ENCODE measurements at regions not wholly inside any gene's neighbourhood (a gene's known extent, or its start where the extent isn't known, plus 50 kb on each side); places are given as distances from the start of the nearest gene placed in this dataset.

DNA sequence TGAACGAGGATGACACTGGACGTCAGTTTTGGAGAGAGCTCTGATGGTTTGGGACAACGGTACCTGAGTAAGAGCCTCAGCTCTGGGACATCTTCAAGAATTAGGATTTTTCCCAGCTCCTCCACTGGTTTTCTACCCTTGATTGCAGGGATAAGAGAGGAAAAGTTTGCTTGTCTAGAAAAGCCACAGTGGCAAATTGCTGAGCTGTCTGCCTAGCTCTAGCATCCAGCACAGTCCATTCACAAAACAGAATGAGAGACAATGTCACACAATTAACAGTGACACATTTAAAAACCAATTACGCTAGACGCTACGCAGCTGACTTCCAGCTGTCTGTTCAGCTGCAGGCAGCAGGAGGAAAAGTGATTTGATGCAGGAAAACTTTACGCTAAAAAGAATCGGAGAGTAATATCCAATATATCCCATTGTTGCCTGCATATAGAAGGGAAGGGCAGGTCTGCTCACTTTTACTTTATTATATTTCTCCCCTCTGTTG, 168.1 kb upstream of the PRICKLE1 start:
- CTCF ChIA-PET, result no interaction called here
- DNase-seq (ENCODE audit: low read depth, low spot score) (no peak), FAIRE-seq (no peak)
- Histone ChIP-seq H3K36me3 (ENCODE audit: control insufficient read depth in 2 of 2, extremely low read depth in 1 of 2, insufficient read depth in 2 of 2, low read length in 2 of 2) (no peaks in the 10 kb centered on the region), H3K9me3 (replicated peaks; ENCODE audit: control insufficient read depth, insufficient read depth, low read length) (no peaks in the 10 kb centered on the region), H3K27ac (ENCODE audit: insufficient read depth, low read depth, low read length) (no peak overlapping the region), H3K4me3 (replicated peaks in 1 of 3; ENCODE audit: insufficient read depth in 1 of 3, low read depth in 1 of 3, low read length in 3 of 3) (no peak overlapping the region), H3K27me3 (ENCODE audit: control insufficient read depth in 2 of 2, insufficient read depth in 2 of 2, low read length in 2 of 2) (no peaks in the 10 kb centered on the region), H3K9me1 (replicated peaks; ENCODE audit: control insufficient read depth, extremely low read depth, insufficient read depth, low read length) (no peaks in the 10 kb centered on the region), H3K9ac (replicated peaks; ENCODE audit: extremely low read depth, insufficient read depth, low read length) (no peak overlapping the region), H3K79me2 (ENCODE audit: control insufficient read depth, insufficient read depth, low read length) (no peaks in the 10 kb centered on the region), H2AFZ (ENCODE audit: low read depth, low read length) (no peak overlapping the region), H4K20me1 (replicated peaks; ENCODE audit: control insufficient read depth, extremely low read depth, insufficient read depth, low read length) (no peaks in the 10 kb centered on the region), H3K4me2 (ENCODE audit: insufficient read depth, low read length) (no peak overlapping the region), H3K4me1 (ENCODE audit: control insufficient read depth, extremely low read depth, insufficient read depth, low read length) (no peaks in the 10 kb centered on the region)
- dilution Hi-C loops (cut with MboI; ENCODE audit: extremely low pct_ligation_motif_present, low sequenced_read_pairs) (no loop called here), intact Hi-C loops (cut with micrococcal nuclease) (no loop called here)
- POLR2A ChIA-PET, result no interaction called here
- BruUV-seq (replicated peaks), result no TSS peak
- TF ChIP-seq MYC (IDR thresholded peaks at IDR 0.05; ENCODE audit: low read depth, low read length) (no peak), POLR2AphosphoS5 (IDR thresholded peaks at IDR 0.05; ENCODE audit: insufficient read depth, low read depth, low read length) (no peak)
- TF ChIP-seq, protein P1, sequence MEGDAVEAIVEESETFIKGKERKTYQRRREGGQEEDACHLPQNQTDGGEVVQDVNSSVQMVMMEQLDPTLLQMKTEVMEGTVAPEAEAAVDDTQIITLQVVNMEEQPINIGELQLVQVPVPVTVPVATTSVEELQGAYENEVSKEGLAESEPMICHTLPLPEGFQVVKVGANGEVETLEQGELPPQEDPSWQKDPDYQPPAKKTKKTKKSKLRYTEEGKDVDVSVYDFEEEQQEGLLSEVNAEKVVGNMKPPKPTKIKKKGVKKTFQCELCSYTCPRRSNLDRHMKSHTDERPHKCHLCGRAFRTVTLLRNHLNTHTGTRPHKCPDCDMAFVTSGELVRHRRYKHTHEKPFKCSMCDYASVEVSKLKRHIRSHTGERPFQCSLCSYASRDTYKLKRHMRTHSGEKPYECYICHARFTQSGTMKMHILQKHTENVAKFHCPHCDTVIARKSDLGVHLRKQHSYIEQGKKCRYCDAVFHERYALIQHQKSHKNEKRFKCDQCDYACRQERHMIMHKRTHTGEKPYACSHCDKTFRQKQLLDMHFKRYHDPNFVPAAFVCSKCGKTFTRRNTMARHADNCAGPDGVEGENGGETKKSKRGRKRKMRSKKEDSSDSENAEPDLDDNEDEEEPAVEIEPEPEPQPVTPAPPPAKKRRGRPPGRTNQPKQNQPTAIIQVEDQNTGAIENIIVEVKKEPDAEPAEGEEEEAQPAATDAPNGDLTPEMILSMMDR (IDR thresholded peaks at IDR 0.05; ENCODE audit: extremely low read depth in 1 of 2, insufficient read depth in 1 of 2, low read depth in 1 of 2, low read length in 2 of 2), result no peak
- TF ChIP-seq, protein P2, sequence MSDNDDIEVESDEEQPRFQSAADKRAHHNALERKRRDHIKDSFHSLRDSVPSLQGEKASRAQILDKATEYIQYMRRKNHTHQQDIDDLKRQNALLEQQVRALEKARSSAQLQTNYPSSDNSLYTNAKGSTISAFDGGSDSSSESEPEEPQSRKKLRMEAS (IDR thresholded peaks at IDR 0.05; ENCODE audit: insufficient read depth, insufficient read length), result no peak

DNA sequence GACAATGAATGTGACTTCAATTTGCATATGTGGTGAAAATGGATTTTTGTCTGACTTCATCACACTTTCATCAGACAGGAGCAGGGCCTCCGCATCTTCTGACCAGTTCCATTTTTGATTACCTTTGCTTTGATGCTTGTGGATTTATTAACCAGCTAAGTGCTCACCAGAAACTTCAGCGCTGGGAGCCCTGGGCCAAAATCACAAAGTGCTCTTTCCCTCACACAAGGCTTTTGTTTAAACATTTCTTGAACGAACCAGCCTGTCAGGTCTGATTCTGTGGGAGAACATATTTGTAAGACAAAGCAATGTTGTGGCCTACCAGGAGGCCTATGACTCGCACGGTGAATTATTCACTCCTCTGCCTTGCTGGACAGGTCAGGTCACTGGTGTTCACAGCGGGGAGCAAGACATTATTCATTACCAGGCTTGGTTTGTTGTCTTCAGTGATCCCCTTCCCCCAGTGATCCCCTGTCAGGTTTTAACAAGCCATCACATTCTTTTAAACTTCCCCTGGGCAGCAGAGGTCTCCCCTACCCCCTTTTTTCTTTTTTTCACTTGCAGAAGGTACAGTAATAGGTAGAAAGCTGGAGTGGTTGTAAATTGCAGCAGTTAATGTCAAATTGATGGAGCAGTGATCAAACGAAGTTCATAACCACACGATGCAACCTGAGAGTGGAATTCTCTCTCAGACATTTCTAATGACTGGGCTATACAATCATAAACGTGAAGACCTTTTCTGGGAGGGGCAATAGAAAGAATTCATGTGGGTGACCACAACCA, 167.5 kb upstream of the PRICKLE1 start:
- Histone ChIP-seq H3K9ac (replicated peaks; ENCODE audit: extremely low read depth, insufficient read depth, low read length) (no peak overlapping the region), H3K79me2 (ENCODE audit: control insufficient read depth, insufficient read depth, low read length) (no peaks in the 10 kb centered on the region), H3K9me3 (replicated peaks; ENCODE audit: control insufficient read depth, insufficient read depth, low read length) (no peaks in the 10 kb centered on the region), H3K4me2 (ENCODE audit: insufficient read depth, low read length) (no peak overlapping the region), H3K4me3 (replicated peaks in 1 of 3; ENCODE audit: insufficient read depth in 1 of 3, low read depth in 1 of 3, low read length in 3 of 3) (no peak overlapping the region), H4K20me1 (replicated peaks; ENCODE audit: control insufficient read depth, extremely low read depth, insufficient read depth, low read length) (no peaks in the 10 kb centered on the region), H3K27me3 (ENCODE audit: control insufficient read depth in 2 of 2, insufficient read depth in 2 of 2, low read length in 2 of 2) (no peaks in the 10 kb centered on the region), H3K9me1 (replicated peaks; ENCODE audit: control insufficient read depth, extremely low read depth, insufficient read depth, low read length) (no peaks in the 10 kb centered on the region), H2AFZ (ENCODE audit: low read depth, low read length) (no peak overlapping the region), H3K36me3 (ENCODE audit: control insufficient read depth in 2 of 2, extremely low read depth in 1 of 2, insufficient read depth in 2 of 2, low read length in 2 of 2) (no peaks in the 10 kb centered on the region), H3K27ac (ENCODE audit: insufficient read depth, low read depth, low read length) (no peak overlapping the region), H3K4me1 (ENCODE audit: control insufficient read depth, extremely low read depth, insufficient read depth, low read length) (no peaks in the 10 kb centered on the region)
- no peak for TF ChIP-seq EZH2 (IDR thresholded peaks at IDR 0.05; ENCODE audit: borderline replicate concordance, low read depth, low read length, severe bottlenecking)
- peak; percentile 61 for TF ChIP-seq FOS (IDR thresholded peaks at IDR 0.05; ENCODE audit: borderline replicate concordance, insufficient read depth, low read length)
- ChIA-PET CTCF (no interaction called here), POLR2A (no interaction called here)
- FAIRE-seq (peak; percentile 89), DNase-seq (ENCODE audit: low read depth, low spot score) (peak; percentile 44)
- dilution Hi-C loops (cut with MboI; ENCODE audit: extremely low pct_ligation_motif_present, low sequenced_read_pairs) (no loop called here), intact Hi-C loops (cut with micrococcal nuclease) (no loop called here)
- no TSS peak for BruUV-seq (replicated peaks)

All from endothelial cell of umbilical vein (primary cell).